H1 (cell line): ENCODE measurements at regions not wholly inside any gene's neighbourhood (a gene's known extent, or its start where the extent isn't known, plus 50 kb on each side); places are given as distances from the start of the nearest gene placed in this dataset.

ENCODE experiments used
- CHD2 ChIP-seq: IDR thresholded peaks from 2 replicates; pipeline ENCODE4 v1.6.1; 2012; ENCODE audit warnings: low read length, improper control_type of control experiment
- EP300 ChIP-seq, 2 experiments: IDR thresholded peaks; 1 replicate in 1 of 2; 2 replicates in 1 of 2; pipeline ENCODE4 v1.6.1; 2011 to 2012; ENCODE audit warnings: low read depth in 2 of 2, low read length in 2 of 2, mild to moderate bottlenecking in 2 of 2, borderline replicate concordance in 1 of 2, inconsistent platforms in 1 of 2, moderate library complexity in 1 of 2
- FOSL1 ChIP-seq: IDR thresholded peaks from 2 replicates; pipeline ENCODE4 v1.6.1; 2011; ENCODE audit warnings: mild to moderate bottlenecking, low read depth, low read length, moderate library complexity; ENCODE audit not compliant: insufficient read depth
- POLR2A ChIP-seq, 2 experiments: IDR thresholded peaks; 1 replicate in 1 of 2; 2 replicates in 1 of 2; pipeline ENCODE4 v1.6.1; 2011; ENCODE audit warnings: low read depth in 2 of 2, low read length in 2 of 2, mild to moderate bottlenecking in 2 of 2; ENCODE audit errors: control extremely low read depth in 1 of 2
- SP1 ChIP-seq: IDR thresholded peaks from 2 replicates; pipeline ENCODE4 v1.6.1; 2011; ENCODE audit warnings: low read depth, low read length
- SP2 ChIP-seq: IDR thresholded peaks from 2 replicates; pipeline ENCODE4 v1.6.1; 2012; ENCODE audit warnings: mild to moderate bottlenecking, low read length, inconsistent platforms
- TEAD4 ChIP-seq: IDR thresholded peaks from 2 replicates; pipeline ENCODE4 v1.6.1; 2012; ENCODE audit warnings: low read depth, low read length, inconsistent platforms, mixed read lengths
- TF ChIP-seq, protein P1 (sequence below): IDR thresholded peaks from 2 replicates; pipeline ENCODE4 v1.6.1; 2012; ENCODE audit warnings: low read length, inconsistent platforms
- TF ChIP-seq, protein P2 (sequence below), 3 experiments: IDR thresholded peaks; 1 replicate in 2 of 3; 2 replicates in 1 of 3; pipeline versions ENCODE4 v1.5.1 to v1.6.1; 2011; ENCODE audit warnings: low read length in 3 of 3, mild to moderate bottlenecking in 3 of 3, inconsistent platforms in 2 of 3, low read depth in 1 of 3, moderate library complexity in 1 of 3; ENCODE audit not compliant: insufficient read depth in 1 of 3; ENCODE audit errors: control extremely low read depth in 1 of 3

DNA sequence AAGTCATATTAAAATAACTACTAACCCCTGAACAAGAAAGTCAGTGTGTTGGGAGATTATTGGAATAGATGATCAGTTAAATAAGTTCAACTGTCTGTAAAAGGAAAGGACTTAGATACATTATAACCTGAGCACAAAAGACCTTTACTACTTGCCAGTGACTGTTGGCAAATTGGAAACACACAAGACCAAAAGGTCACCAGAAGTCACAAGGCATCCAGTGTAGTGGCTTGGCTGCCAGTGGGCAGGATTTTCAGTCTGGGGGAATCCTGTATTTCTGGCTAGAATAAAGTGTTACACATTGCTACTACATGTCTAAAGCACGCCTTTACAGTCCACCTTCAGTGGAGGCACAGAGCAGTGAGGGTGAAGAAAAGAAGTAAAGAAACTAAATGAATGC lies 108.3 kb upstream of the AR start:
- TF ChIP-seq, protein P1, sequence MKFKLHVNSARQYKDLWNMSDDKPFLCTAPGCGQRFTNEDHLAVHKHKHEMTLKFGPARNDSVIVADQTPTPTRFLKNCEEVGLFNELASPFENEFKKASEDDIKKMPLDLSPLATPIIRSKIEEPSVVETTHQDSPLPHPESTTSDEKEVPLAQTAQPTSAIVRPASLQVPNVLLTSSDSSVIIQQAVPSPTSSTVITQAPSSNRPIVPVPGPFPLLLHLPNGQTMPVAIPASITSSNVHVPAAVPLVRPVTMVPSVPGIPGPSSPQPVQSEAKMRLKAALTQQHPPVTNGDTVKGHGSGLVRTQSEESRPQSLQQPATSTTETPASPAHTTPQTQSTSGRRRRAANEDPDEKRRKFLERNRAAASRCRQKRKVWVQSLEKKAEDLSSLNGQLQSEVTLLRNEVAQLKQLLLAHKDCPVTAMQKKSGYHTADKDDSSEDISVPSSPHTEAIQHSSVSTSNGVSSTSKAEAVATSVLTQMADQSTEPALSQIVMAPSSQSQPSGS: no peak
- TF ChIP-seq SP2 (no peak), EP300 (IDR thresholded peaks at IDR 0.05; ENCODE audit: borderline replicate concordance in 1 of 2, low read depth in 2 of 2, low read length in 2 of 2) (no peak), POLR2A (IDR thresholded peaks at IDR 0.05; ENCODE audit: control extremely low read depth in 1 of 2, low read depth in 2 of 2, low read length in 2 of 2) (no peak), FOSL1 (no peak), TEAD4 (no peak), CHD2 (no peak), SP1 (no peak)
- TF ChIP-seq, protein P2, sequence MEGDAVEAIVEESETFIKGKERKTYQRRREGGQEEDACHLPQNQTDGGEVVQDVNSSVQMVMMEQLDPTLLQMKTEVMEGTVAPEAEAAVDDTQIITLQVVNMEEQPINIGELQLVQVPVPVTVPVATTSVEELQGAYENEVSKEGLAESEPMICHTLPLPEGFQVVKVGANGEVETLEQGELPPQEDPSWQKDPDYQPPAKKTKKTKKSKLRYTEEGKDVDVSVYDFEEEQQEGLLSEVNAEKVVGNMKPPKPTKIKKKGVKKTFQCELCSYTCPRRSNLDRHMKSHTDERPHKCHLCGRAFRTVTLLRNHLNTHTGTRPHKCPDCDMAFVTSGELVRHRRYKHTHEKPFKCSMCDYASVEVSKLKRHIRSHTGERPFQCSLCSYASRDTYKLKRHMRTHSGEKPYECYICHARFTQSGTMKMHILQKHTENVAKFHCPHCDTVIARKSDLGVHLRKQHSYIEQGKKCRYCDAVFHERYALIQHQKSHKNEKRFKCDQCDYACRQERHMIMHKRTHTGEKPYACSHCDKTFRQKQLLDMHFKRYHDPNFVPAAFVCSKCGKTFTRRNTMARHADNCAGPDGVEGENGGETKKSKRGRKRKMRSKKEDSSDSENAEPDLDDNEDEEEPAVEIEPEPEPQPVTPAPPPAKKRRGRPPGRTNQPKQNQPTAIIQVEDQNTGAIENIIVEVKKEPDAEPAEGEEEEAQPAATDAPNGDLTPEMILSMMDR (IDR thresholded peaks at IDR 0.05; ENCODE audit: control extremely low read depth in 1 of 3, insufficient read depth in 1 of 3, low read depth in 1 of 3, low read length in 3 of 3): no peak
